ENCODE measurements at regions not wholly inside any gene's neighbourhood (a gene's known extent, or its start where the extent isn't known, plus 50 kb on each side); places are given as distances from the start of the nearest gene placed in this dataset.

GRCh38 chr15:39226169-39226937, 354.5 kb upstream of the THBS1 start:
- ChIA-PET CTCF (no interaction called here), POLR2A (no interaction called here)
- DNase-seq, result no peak
- Histone ChIP-seq H3K4me3 (ENCODE audit: low read depth in 2 of 2, low read length in 1 of 2) (no peak overlapping the region), H3K4me1 (ENCODE audit: control insufficient read depth in 1 of 2, insufficient read depth in 2 of 2, low read depth in 1 of 2, low read length in 1 of 2) (peaks cover 7 to 13% of the 10 kb centered on the region in 2 experiments; a peak in 3 of 4 replicates), H2AFZ (ENCODE audit: low read depth) (no peak overlapping the region), H3K9me3 (no peaks in the 10 kb centered on the region), H3K36me3 (replicated peaks in 1 of 2; ENCODE audit: control insufficient read depth in 1 of 2, insufficient read depth in 2 of 2, low read length in 1 of 2) (no peaks in the 10 kb centered on the region), H3K27me3 (ENCODE audit: insufficient read depth) (no peaks in the 10 kb centered on the region), H3K79me2 (ENCODE audit: insufficient read depth) (no peaks in the 10 kb centered on the region), H3K27ac (ENCODE audit: low read depth in 2 of 2, low read length in 1 of 2) (no peak overlapping the region), H3F3A (replicated peaks; ENCODE audit: insufficient read depth) (peaks cover 19% of the 10 kb centered on the region), H3K9me2 (no peaks in the 10 kb centered on the region), H4K20me1 (ENCODE audit: insufficient read depth) (no peaks in the 10 kb centered on the region), H3K4me2 (no peak overlapping the region), H3K9ac (no peak overlapping the region)
- no peak for TF ChIP-seq EP300 (IDR thresholded peaks at IDR 0.05; ENCODE audit: borderline replicate concordance in 1 of 2, low read depth in 1 of 2, low read length in 1 of 2)
- TF ChIP-seq USF1 (IDR thresholded peaks at IDR 0.05; ENCODE audit: borderline replicate concordance, low read depth), result no peak
- TF ChIP-seq, protein P1, sequence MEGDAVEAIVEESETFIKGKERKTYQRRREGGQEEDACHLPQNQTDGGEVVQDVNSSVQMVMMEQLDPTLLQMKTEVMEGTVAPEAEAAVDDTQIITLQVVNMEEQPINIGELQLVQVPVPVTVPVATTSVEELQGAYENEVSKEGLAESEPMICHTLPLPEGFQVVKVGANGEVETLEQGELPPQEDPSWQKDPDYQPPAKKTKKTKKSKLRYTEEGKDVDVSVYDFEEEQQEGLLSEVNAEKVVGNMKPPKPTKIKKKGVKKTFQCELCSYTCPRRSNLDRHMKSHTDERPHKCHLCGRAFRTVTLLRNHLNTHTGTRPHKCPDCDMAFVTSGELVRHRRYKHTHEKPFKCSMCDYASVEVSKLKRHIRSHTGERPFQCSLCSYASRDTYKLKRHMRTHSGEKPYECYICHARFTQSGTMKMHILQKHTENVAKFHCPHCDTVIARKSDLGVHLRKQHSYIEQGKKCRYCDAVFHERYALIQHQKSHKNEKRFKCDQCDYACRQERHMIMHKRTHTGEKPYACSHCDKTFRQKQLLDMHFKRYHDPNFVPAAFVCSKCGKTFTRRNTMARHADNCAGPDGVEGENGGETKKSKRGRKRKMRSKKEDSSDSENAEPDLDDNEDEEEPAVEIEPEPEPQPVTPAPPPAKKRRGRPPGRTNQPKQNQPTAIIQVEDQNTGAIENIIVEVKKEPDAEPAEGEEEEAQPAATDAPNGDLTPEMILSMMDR (IDR thresholded peaks at IDR 0.05), result no peak
- no peak for TF ChIP-seq SIN3A (IDR thresholded peaks at IDR 0.05; ENCODE audit: borderline replicate concordance, low read depth, low read length)
- no peak for TF ChIP-seq CHD2 (IDR thresholded peaks at IDR 0.05; ENCODE audit: low read length, partially characterized antibody)
- TF ChIP-seq RCOR1 (IDR thresholded peaks at IDR 0.05; ENCODE audit: low read length), result no peak
- no peak for TF ChIP-seq ZBTB33 (IDR thresholded peaks at IDR 0.05; ENCODE audit: borderline replicate concordance, low read depth)
- TF ChIP-seq TEAD4 (IDR thresholded peaks at IDR 0.05; ENCODE audit: borderline replicate concordance, insufficient read depth), result no peak
- TF ChIP-seq TAF1 (IDR thresholded peaks at IDR 0.05; ENCODE audit: borderline replicate concordance, low read depth, low read length), result no peak
- TF ChIP-seq FOXM1 (IDR thresholded peaks at IDR 0.05; ENCODE audit: low read depth), result no peak
- no peak for TF ChIP-seq IRF3 (IDR thresholded peaks at IDR 0.05; ENCODE audit: low read depth, low read length)
- TF ChIP-seq TCF12 (IDR thresholded peaks at IDR 0.05), result no peak
- no peak for TF ChIP-seq EZH2phosphoT487 (IDR thresholded peaks at IDR 0.05; ENCODE audit: borderline replicate concordance, low read depth)
- no peak for TF ChIP-seq GABPA (IDR thresholded peaks at IDR 0.05; ENCODE audit: low read depth)
- no peak for TF ChIP-seq USF2 (IDR thresholded peaks at IDR 0.05; ENCODE audit: borderline replicate concordance, low read depth, low read length)
- TF ChIP-seq JUND (IDR thresholded peaks at IDR 0.05), result no peak
- TF ChIP-seq YY1 (IDR thresholded peaks at IDR 0.05; ENCODE audit: low read depth), result no peak
- no peak for TF ChIP-seq GATA2 (CRISPR knock-in tag; IDR thresholded peaks at IDR 0.05)
- TF ChIP-seq FOXJ3 (CRISPR knock-in tag; IDR thresholded peaks at IDR 0.05), result no peak
- 93% methylated on average over 2 of the region's 2 CpGs for WGBS (ENCODE audit: low lambda C conversion rate)

All from SK-N-SH (cell line).